ENCODE measurements at regions not wholly inside any gene's neighbourhood (a gene's known extent, or its start where the extent isn't known, plus 50 kb on each side); places are given as distances from the start of the nearest gene placed in this dataset.
A peak's percentile ranks its signal among the peaks of the same experiment; 100 is the strongest.

DNA sequence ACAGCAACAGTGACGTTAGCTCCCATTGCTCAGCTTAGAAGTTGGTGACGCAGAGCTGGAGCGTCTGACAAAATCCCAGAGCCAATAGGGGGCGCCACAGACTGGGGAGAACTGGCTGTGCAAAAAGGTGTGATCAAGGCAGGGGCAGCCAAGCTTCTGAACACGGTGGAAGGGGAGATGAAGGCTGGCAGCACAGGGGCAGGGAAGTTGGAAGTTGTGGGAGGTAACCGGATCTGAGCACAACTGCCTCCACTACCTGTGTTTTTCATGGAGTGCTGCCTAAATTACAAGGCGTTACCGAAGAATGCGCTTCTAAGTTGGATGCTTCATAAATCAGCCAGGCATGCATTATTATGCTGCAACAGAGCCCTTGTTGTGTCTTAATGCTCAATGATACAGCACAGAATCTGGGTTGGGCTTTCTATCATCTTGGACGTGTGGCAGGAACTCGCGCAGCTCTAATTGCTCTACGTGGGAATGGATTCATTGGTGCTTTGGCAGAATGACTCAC, 370.0 kb downstream of the SLC4A3 start:
- no peaks in the 10 kb centered on the region for H3K9me2 ChIP-seq (ENCODE audit: insufficient read depth, low read length)
- TF ChIP-seq TAF1 (IDR thresholded peaks at IDR 0.05; ENCODE audit: low read depth): no peak
- TF ChIP-seq, protein P1, sequence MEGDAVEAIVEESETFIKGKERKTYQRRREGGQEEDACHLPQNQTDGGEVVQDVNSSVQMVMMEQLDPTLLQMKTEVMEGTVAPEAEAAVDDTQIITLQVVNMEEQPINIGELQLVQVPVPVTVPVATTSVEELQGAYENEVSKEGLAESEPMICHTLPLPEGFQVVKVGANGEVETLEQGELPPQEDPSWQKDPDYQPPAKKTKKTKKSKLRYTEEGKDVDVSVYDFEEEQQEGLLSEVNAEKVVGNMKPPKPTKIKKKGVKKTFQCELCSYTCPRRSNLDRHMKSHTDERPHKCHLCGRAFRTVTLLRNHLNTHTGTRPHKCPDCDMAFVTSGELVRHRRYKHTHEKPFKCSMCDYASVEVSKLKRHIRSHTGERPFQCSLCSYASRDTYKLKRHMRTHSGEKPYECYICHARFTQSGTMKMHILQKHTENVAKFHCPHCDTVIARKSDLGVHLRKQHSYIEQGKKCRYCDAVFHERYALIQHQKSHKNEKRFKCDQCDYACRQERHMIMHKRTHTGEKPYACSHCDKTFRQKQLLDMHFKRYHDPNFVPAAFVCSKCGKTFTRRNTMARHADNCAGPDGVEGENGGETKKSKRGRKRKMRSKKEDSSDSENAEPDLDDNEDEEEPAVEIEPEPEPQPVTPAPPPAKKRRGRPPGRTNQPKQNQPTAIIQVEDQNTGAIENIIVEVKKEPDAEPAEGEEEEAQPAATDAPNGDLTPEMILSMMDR (IDR thresholded peaks at IDR 0.05; ENCODE audit: poor library complexity, severe bottlenecking): peak; percentile 53
- peak; percentile 63 for TF ChIP-seq SMC3 (conservative IDR thresholded peaks at IDR 0.05; ENCODE audit: poor library complexity)
- no peak for TF ChIP-seq MXI1 (conservative IDR thresholded peaks at IDR 0.05; ENCODE audit: poor library complexity, severe bottlenecking)
- TF ChIP-seq RAD21 (conservative IDR thresholded peaks at IDR 0.05): peak; percentile 66
- no peak for TF ChIP-seq POLR2AphosphoS5 (IDR thresholded peaks at IDR 0.05)
- no peak for TF ChIP-seq EZH2 (IDR thresholded peaks at IDR 0.05; ENCODE audit: borderline replicate concordance, insufficient read depth, low read length, poor library complexity, severe bottlenecking)
- no peak for TF ChIP-seq EP300 (conservative IDR thresholded peaks at IDR 0.05; ENCODE audit: poor library complexity, severe bottlenecking)
- no peak overlapping the region for H3K4me3 ChIP-seq (ENCODE audit: low read length)
- no peaks in the 10 kb centered on the region for H4K20me1 ChIP-seq (ENCODE audit: insufficient read depth)
- no peak overlapping the region for H2AFZ ChIP-seq (ENCODE audit: low read depth, low read length)
- no peaks in the 10 kb centered on the region for H3K9me3 ChIP-seq (ENCODE audit: low read length)
- no peak overlapping the region for H3K27ac ChIP-seq (ENCODE audit: low read length)
- H3F3A ChIP-seq (ENCODE audit: insufficient read depth, low read length, poor library complexity, severe bottlenecking): no peaks in the 10 kb centered on the region
- H3K9ac ChIP-seq (ENCODE audit: low read length): no peak overlapping the region
- H3K79me2 ChIP-seq (replicated peaks; ENCODE audit: insufficient read depth, low read length): no peaks in the 10 kb centered on the region
- H3K27me3 ChIP-seq (ENCODE audit: insufficient read depth, low read depth, low read length): no peaks in the 10 kb centered on the region
- H3K36me3 ChIP-seq (ENCODE audit: insufficient read depth, low read length): no peaks in the 10 kb centered on the region
- no peak overlapping the region for H3K4me2 ChIP-seq (ENCODE audit: low read length)

GRCh38 chr2:219998107-219998506, 370.7 kb downstream of the SLC4A3 start:
- H3K4me2 ChIP-seq (ENCODE audit: low read length): no peak overlapping the region
- TF ChIP-seq TAF1 (IDR thresholded peaks at IDR 0.05; ENCODE audit: low read depth) (no peak), POLR2AphosphoS5 (IDR thresholded peaks at IDR 0.05) (no peak), RAD21 (conservative IDR thresholded peaks at IDR 0.05) (no peak), SMC3 (conservative IDR thresholded peaks at IDR 0.05; ENCODE audit: poor library complexity) (no peak), EZH2 (IDR thresholded peaks at IDR 0.05; ENCODE audit: borderline replicate concordance, insufficient read depth, low read length, poor library complexity, severe bottlenecking) (no peak), EP300 (conservative IDR thresholded peaks at IDR 0.05; ENCODE audit: poor library complexity, severe bottlenecking) (no peak), MXI1 (conservative IDR thresholded peaks at IDR 0.05; ENCODE audit: poor library complexity, severe bottlenecking) (no peak)
- TF ChIP-seq, protein P1 (IDR thresholded peaks at IDR 0.05; ENCODE audit: poor library complexity, severe bottlenecking): no peak
- TF ChIP-seq, protein P2, sequence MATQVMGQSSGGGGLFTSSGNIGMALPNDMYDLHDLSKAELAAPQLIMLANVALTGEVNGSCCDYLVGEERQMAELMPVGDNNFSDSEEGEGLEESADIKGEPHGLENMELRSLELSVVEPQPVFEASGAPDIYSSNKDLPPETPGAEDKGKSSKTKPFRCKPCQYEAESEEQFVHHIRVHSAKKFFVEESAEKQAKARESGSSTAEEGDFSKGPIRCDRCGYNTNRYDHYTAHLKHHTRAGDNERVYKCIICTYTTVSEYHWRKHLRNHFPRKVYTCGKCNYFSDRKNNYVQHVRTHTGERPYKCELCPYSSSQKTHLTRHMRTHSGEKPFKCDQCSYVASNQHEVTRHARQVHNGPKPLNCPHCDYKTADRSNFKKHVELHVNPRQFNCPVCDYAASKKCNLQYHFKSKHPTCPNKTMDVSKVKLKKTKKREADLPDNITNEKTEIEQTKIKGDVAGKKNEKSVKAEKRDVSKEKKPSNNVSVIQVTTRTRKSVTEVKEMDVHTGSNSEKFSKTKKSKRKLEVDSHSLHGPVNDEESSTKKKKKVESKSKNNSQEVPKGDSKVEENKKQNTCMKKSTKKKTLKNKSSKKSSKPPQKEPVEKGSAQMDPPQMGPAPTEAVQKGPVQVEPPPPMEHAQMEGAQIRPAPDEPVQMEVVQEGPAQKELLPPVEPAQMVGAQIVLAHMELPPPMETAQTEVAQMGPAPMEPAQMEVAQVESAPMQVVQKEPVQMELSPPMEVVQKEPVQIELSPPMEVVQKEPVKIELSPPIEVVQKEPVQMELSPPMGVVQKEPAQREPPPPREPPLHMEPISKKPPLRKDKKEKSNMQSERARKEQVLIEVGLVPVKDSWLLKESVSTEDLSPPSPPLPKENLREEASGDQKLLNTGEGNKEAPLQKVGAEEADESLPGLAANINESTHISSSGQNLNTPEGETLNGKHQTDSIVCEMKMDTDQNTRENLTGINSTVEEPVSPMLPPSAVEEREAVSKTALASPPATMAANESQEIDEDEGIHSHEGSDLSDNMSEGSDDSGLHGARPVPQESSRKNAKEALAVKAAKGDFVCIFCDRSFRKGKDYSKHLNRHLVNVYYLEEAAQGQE (IDR thresholded peaks at IDR 0.05; ENCODE audit: borderline replicate concordance): no peak
- no peaks in the 10 kb centered on the region for H3K9me3 ChIP-seq (ENCODE audit: low read length)
- no peak overlapping the region for H3K27ac ChIP-seq (ENCODE audit: low read length)
- H3K4me3 ChIP-seq (ENCODE audit: low read length): no peak overlapping the region
- H4K20me1 ChIP-seq (ENCODE audit: insufficient read depth): no peaks in the 10 kb centered on the region
- no peaks in the 10 kb centered on the region for H3F3A ChIP-seq (ENCODE audit: insufficient read depth, low read length, poor library complexity, severe bottlenecking)
- no peak overlapping the region for H3K9ac ChIP-seq (ENCODE audit: low read length)
- no peaks in the 10 kb centered on the region for H3K27me3 ChIP-seq (ENCODE audit: insufficient read depth, low read depth, low read length)
- no peaks in the 10 kb centered on the region for H3K9me2 ChIP-seq (ENCODE audit: insufficient read depth, low read length)
- H2AFZ ChIP-seq (ENCODE audit: low read depth, low read length): no peak overlapping the region
- H3K36me3 ChIP-seq (ENCODE audit: insufficient read depth, low read length): no peaks in the 10 kb centered on the region
- H3K79me2 ChIP-seq (replicated peaks; ENCODE audit: insufficient read depth, low read length): no peaks in the 10 kb centered on the region
